ENCODE measurements at regions not wholly inside any gene's neighbourhood (a gene's known extent, or its start where the extent isn't known, plus 50 kb on each side); places are given as distances from the start of the nearest gene placed in this dataset.

DNA sequence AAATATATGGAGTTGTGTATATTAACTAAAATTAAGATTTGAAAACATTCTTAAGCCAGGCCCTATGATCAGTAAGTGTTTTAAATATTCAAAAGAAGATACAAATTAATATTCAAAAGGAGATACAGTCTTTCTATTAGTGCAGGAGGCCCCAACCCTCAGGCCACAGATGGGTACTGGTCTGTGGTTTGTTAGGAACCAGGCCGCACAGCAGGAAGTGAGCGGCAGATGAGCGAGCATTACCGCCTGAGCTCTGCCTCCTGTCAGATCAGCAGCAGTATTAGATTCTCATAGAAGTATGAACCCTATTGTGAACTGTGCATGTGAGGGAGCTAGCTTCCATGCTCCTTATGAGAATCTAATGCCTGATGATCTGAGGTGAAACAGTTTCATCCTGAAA, 232.9 kb downstream of the FOXO1 start:
- Histone ChIP-seq H3F3A (ENCODE audit: insufficient read depth, low read length) (no peaks in the 10 kb centered on the region; the same call in 1 of the 2 replicates), H3K4me2 (ENCODE audit: low read length) (peak overlapping the region; percentile 55; the same call in 1 of the 2 replicates), H3K9me2 (ENCODE audit: low read depth, low read length) (no peaks in the 10 kb centered on the region), H3K36me3 (ENCODE audit: insufficient read depth, low read length) (no peaks in the 10 kb centered on the region), H4K20me1 (ENCODE audit: insufficient read depth, low read length) (no peaks in the 10 kb centered on the region), H2AFZ (ENCODE audit: low read length) (no peak overlapping the region), H3K79me2 (ENCODE audit: insufficient read depth, low read length) (no peaks in the 10 kb centered on the region), H3K27ac (ENCODE audit: low read depth, low read length, poor library complexity, severe bottlenecking) (peak overlapping the region; percentile 97), H3K4me3 (ENCODE audit: low read depth, low read length, poor library complexity, severe bottlenecking) (no peak overlapping the region), H3K9me3 (ENCODE audit: low read length) (no peaks in the 10 kb centered on the region), H3K4me1 (ENCODE audit: insufficient read depth, low read length, severe bottlenecking) (peaks cover 86% of the 10 kb centered on the region), H3K9ac (ENCODE audit: low read length) (peak overlapping the region; percentile 23; the same call in 1 of the 2 replicates), H3K27me3 (ENCODE audit: insufficient read depth, low read length) (no peaks in the 10 kb centered on the region)
- TF ChIP-seq EZH2 (IDR thresholded peaks at IDR 0.05; ENCODE audit: borderline replicate concordance, low read length) = no peak
- TF ChIP-seq, protein P1, sequence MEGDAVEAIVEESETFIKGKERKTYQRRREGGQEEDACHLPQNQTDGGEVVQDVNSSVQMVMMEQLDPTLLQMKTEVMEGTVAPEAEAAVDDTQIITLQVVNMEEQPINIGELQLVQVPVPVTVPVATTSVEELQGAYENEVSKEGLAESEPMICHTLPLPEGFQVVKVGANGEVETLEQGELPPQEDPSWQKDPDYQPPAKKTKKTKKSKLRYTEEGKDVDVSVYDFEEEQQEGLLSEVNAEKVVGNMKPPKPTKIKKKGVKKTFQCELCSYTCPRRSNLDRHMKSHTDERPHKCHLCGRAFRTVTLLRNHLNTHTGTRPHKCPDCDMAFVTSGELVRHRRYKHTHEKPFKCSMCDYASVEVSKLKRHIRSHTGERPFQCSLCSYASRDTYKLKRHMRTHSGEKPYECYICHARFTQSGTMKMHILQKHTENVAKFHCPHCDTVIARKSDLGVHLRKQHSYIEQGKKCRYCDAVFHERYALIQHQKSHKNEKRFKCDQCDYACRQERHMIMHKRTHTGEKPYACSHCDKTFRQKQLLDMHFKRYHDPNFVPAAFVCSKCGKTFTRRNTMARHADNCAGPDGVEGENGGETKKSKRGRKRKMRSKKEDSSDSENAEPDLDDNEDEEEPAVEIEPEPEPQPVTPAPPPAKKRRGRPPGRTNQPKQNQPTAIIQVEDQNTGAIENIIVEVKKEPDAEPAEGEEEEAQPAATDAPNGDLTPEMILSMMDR (IDR thresholded peaks at IDR 0.05; ENCODE audit: low read length) = no peak

DNA sequence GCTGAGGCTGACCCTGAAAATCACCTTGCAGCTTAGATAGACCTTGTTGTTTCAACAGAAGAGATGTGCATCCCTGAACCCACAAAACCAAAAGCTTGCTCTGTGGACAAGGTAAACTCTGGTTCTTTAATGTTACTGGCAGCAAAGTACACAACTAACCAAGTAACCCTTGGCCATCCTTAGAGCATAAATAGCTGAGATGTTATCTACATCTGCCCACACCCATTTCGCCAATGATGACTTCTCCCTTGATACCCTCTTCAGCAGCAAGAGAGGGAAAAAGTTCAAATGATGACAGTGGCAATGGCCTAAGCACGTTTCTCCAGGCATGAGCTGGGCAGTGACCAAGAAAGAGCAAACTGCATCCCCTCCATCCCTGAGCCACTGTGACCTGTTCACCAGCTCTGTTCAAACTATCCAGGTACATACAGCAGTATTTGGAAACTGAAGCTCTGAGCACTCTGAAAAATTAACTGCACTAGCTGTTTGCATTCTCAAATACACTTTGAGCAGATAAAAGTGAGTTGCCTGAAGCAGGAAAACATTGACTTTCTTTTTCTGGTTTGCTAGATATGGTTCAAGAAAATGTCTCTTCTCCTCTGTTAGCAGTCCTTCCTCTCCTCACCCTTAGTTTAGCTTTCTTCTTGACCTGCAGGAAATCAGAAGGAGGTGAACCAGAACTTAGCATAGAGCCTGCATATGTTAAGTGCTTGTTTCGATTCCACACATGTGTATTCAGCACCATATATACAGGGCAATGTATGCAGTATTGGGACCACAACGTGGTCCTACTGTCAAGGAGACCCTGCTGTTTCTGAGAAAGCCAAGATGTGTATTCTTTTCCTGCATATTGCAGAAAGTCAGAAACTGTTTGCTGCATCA, 231.7 kb downstream of the FOXO1 start:
- H3K9me3 ChIP-seq (ENCODE audit: low read length) = no peaks in the 10 kb centered on the region
- H2AFZ ChIP-seq (ENCODE audit: low read length) = no peak overlapping the region
- H3K4me3 ChIP-seq (ENCODE audit: low read depth, low read length, poor library complexity, severe bottlenecking) = no peak overlapping the region
- peaks cover 86% of the 10 kb centered on the region for H3K4me1 ChIP-seq (ENCODE audit: insufficient read depth, low read length, severe bottlenecking)
- H3F3A ChIP-seq (ENCODE audit: insufficient read depth, low read length) = no peaks in the 10 kb centered on the region; the same call in 1 of the 2 replicates
- peak overlapping the region; percentile 35; the same call in 1 of the 2 replicates for H3K4me2 ChIP-seq (ENCODE audit: low read length)
- peak overlapping the region; percentile 97 for H3K27ac ChIP-seq (ENCODE audit: low read depth, low read length, poor library complexity, severe bottlenecking)
- H3K27me3 ChIP-seq (ENCODE audit: insufficient read depth, low read length) = no peaks in the 10 kb centered on the region
- H3K9ac ChIP-seq (ENCODE audit: low read length) = peak overlapping the region; percentile 33
- no peaks in the 10 kb centered on the region for H3K9me2 ChIP-seq (ENCODE audit: low read depth, low read length)
- no peaks in the 10 kb centered on the region for H4K20me1 ChIP-seq (ENCODE audit: insufficient read depth, low read length)
- TF ChIP-seq EZH2 (IDR thresholded peaks at IDR 0.05; ENCODE audit: borderline replicate concordance, low read length) = no peak
- no peaks in the 10 kb centered on the region for H3K79me2 ChIP-seq (ENCODE audit: insufficient read depth, low read length)
- H3K36me3 ChIP-seq (ENCODE audit: insufficient read depth, low read length) = no peaks in the 10 kb centered on the region

DNA sequence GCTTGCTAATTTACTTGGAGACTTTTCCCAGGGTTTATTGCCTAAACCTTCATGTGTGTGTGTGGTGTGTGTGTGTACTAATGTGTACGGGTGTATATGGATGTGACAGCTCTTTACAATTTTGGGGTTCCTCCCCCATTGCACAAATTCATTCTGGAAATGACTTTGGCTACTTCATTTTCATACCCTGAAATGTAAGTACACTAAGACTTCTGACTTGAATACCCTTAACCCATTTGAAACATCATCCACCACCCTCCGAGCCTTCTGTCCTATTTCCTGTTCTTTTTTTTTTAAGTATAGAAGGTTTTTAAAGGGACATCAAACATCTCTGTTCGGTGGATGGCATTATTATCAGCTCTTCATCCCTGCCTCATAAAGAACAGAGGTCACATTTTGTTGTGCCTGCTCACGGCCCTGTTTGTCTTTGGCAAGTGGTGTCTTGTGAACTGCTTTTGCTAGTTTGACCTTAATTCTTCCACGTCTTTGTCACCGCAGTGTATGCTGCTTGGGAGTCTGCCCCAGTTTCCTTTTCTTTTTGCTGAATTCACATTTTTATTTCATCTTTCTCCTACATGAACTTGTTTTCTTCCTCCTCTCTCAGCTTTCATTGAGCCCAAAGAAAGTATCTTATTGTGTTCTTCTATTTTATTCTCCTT, 228.3 kb downstream of the FOXO1 start:
- H4K20me1 ChIP-seq (ENCODE audit: insufficient read depth, low read length) = no peaks in the 10 kb centered on the region
- H2AFZ ChIP-seq (ENCODE audit: low read length) = peak overlapping the region; percentile 44
- H3K9me2 ChIP-seq (ENCODE audit: low read depth, low read length) = no peaks in the 10 kb centered on the region
- H3K9ac ChIP-seq (ENCODE audit: low read length) = peak overlapping the region; percentile 41
- H3K27me3 ChIP-seq (ENCODE audit: insufficient read depth, low read length) = no peaks in the 10 kb centered on the region
- no peaks in the 10 kb centered on the region for H3K9me3 ChIP-seq (ENCODE audit: low read length)
- no peaks in the 10 kb centered on the region for H3K79me2 ChIP-seq (ENCODE audit: insufficient read depth, low read length)
- H3F3A ChIP-seq (ENCODE audit: insufficient read depth, low read length) = no peaks in the 10 kb centered on the region
- peak overlapping the region; percentile 46 for H3K4me2 ChIP-seq (ENCODE audit: low read length)
- peaks cover 86% of the 10 kb centered on the region for H3K4me1 ChIP-seq (ENCODE audit: insufficient read depth, low read length, severe bottlenecking)
- H3K27ac ChIP-seq (ENCODE audit: low read depth, low read length, poor library complexity, severe bottlenecking) = peak overlapping the region; percentile 96
- TF ChIP-seq, protein P1 (IDR thresholded peaks at IDR 0.05; ENCODE audit: low read length) = no peak
- no peak for TF ChIP-seq EZH2 (IDR thresholded peaks at IDR 0.05; ENCODE audit: borderline replicate concordance, low read length)
- no peaks in the 10 kb centered on the region for H3K36me3 ChIP-seq (ENCODE audit: insufficient read depth, low read length)
- no peak overlapping the region for H3K4me3 ChIP-seq (ENCODE audit: low read depth, low read length, poor library complexity, severe bottlenecking)
